H1 (cell line): ENCODE measurements at regions not wholly inside any gene's neighbourhood (a gene's known extent, or its start where the extent isn't known, plus 50 kb on each side); places are given as distances from the start of the nearest gene placed in this dataset.

Source experiments
- CTCF ChIA-PET: fragments of 300-600 bp; sonication (Branson Sonifier 250); formaldehyde crosslinking; loops from one replicate; lab custom pipeline; 2021; ENCODE audit not compliant: partially characterized antibody; lab: Charles Lee
- POLR2A ChIA-PET: fragments of 300-600 bp; sonication (Branson Sonifier 250); formaldehyde crosslinking; loops from one replicate; lab custom pipeline; 2021; ENCODE audit warnings: inconsistent platforms; ENCODE audit not compliant: partially characterized antibody; lab: Charles Lee
- DNase-seq, 2 experiments: peaks; one replicate each; pipeline versions ENCODE4 v3.0.0 to v3.0.0-alpha.2; 2010 to 2022; ENCODE audit warnings: low spot score in 2 of 2, low read depth in 1 of 2, mixed read lengths in 1 of 2
- FAIRE-seq: peaks from 2 replicates; lab custom pipeline; 2011; peaks lifted over from hg19 to GRCh38; lab: Jason Lieb, UNC
- H2AFZ ChIP-seq: 2 replicates; pipeline ENCODE4 v1.8.1; 2012; ENCODE audit warnings: low read length, inconsistent platforms
- H2AK5ac ChIP-seq: 2 replicates; pipeline ENCODE4 v1.6.1; 2013; ENCODE audit warnings: low read depth, low read length
- H2BK120ac ChIP-seq: replicated peaks from 2 replicates; pipeline ENCODE3; 2013; ENCODE audit warnings: low read depth, low read length, inconsistent platforms
- H2BK12ac ChIP-seq: 2 replicates; pipeline ENCODE4 v1.6.1; 2013; ENCODE audit warnings: low read depth, low read length
- H2BK15ac ChIP-seq: 2 replicates; pipeline ENCODE4 v1.6.1; 2013; ENCODE audit warnings: low read length
- H2BK20ac ChIP-seq: 2 replicates; pipeline ENCODE4 v1.6.1; 2013; ENCODE audit warnings: low read length
- H2BK5ac ChIP-seq: 2 replicates; pipeline ENCODE4 v1.6.1; 2013; ENCODE audit warnings: low read depth, low read length
- H3K14ac ChIP-seq: 2 replicates; pipeline ENCODE4 v1.6.1; 2013; ENCODE audit warnings: inconsistent platforms; ENCODE audit not compliant: insufficient read length
- H3K18ac ChIP-seq: 2 replicates; pipeline ENCODE4 v1.6.1; 2013; ENCODE audit warnings: low read length; ENCODE audit errors: extremely low read depth
- H3K23ac ChIP-seq: 2 replicates; pipeline ENCODE4 v1.6.1; 2013; ENCODE audit warnings: inconsistent platforms; ENCODE audit not compliant: insufficient read length
- H3K23me2 ChIP-seq: 2 replicates; pipeline ENCODE4 v1.6.1; 2013; ENCODE audit warnings: low read depth, low read length
- H3K27ac ChIP-seq: 2 replicates; pipeline ENCODE4 v1.6.1; 2011; ENCODE audit warnings: low read depth, low read length, inconsistent platforms
- H3K27me3 ChIP-seq, 4 experiments: replicated peaks in 1 of 4; 1 replicate in 1 of 4; 2 replicates in 3 of 4; pipeline versions ENCODE4 v1.6.1 to v1.8.1; 2011 to 2013; ENCODE audit warnings: low read length in 3 of 4, mild to moderate bottlenecking in 3 of 4, inconsistent platforms in 2 of 4, mixed read lengths in 2 of 4, moderate library complexity in 1 of 4; ENCODE audit not compliant: control insufficient read depth in 3 of 4, insufficient read depth in 3 of 4; ENCODE audit errors: extremely low read depth in 1 of 4
- H3K36me3 ChIP-seq, 4 experiments: 2 replicates each; pipeline versions ENCODE4 v1.6.1 to v1.8.1; 2011 to 2013; ENCODE audit warnings: mild to moderate bottlenecking in 4 of 4, low read length in 3 of 4, moderate library complexity in 2 of 4, control low read depth in 1 of 4, inconsistent platforms in 1 of 4; ENCODE audit not compliant: insufficient read depth in 4 of 4, control insufficient read depth in 2 of 4
- H3K4ac ChIP-seq: replicated peaks from 2 replicates; pipeline ENCODE3; 2013; ENCODE audit warnings: low read length, low read depth, mixed read lengths, inconsistent platforms; ENCODE audit not compliant: insufficient read length
- H3K4me1 ChIP-seq, 4 experiments: replicated peaks in 1 of 4; 1 replicate in 1 of 4; 2 replicates in 3 of 4; pipeline versions ENCODE4 v1.6.1 to v1.8.1; 2011 to 2013; ENCODE audit warnings: low read length in 3 of 4, inconsistent platforms in 2 of 4, mixed read lengths in 1 of 4; ENCODE audit not compliant: insufficient read depth in 4 of 4, control insufficient read depth in 3 of 4
- H3K4me2 ChIP-seq, 2 experiments: 2 replicates each; pipeline versions ENCODE4 v1.6.1 to v1.8.1; 2011 to 2013; ENCODE audit warnings: low read depth in 2 of 2, low read length in 2 of 2, control low read depth in 1 of 2, inconsistent platforms in 1 of 2, mild to moderate bottlenecking in 1 of 2; ENCODE audit not compliant: insufficient read depth in 1 of 2
- H3K4me3 ChIP-seq, 4 experiments: fragments of 200-600, 300-600 bp in 1 of 4; sonication (generic), shearing (Covaris generic), sonication (Bioruptor Twin) in 1 of 4; 2 replicates each; pipeline versions ENCODE4 v1.5.1 to v1.8.1; 2011 to 2016; ENCODE audit warnings: low read length in 4 of 4, low read depth in 3 of 4, control low read depth in 2 of 4, inconsistent platforms in 2 of 4, mild to moderate bottlenecking in 2 of 4, mixed read lengths in 1 of 4, moderate library complexity in 1 of 4; ENCODE audit not compliant: insufficient read depth in 2 of 4; ENCODE audit errors: extremely low read depth in 1 of 4
- H3K56ac ChIP-seq: replicated peaks from 2 replicates; pipeline ENCODE3; 2013; ENCODE audit warnings: low read depth, mild to moderate bottlenecking, mixed read lengths, low read length, inconsistent platforms; ENCODE audit not compliant: insufficient read length
- H3K79me1 ChIP-seq: 2 replicates; pipeline ENCODE4 v1.6.1; 2013; ENCODE audit warnings: low read depth, low read length, control low read depth
- H3K79me2 ChIP-seq, 2 experiments: 2 replicates each; pipeline versions ENCODE4 v1.6.1 to v1.8.1; 2012 to 2013; ENCODE audit warnings: low read length in 2 of 2, mild to moderate bottlenecking in 2 of 2, inconsistent platforms in 1 of 2; ENCODE audit not compliant: insufficient read depth in 2 of 2, control insufficient read depth in 1 of 2
- H3K9ac ChIP-seq, 4 experiments: replicated peaks in 1 of 4; 1 replicate in 1 of 4; 2 replicates in 3 of 4; pipeline versions ENCODE4 v1.6.1 to v1.8.1; 2011 to 2013; ENCODE audit warnings: low read depth in 3 of 4, low read length in 3 of 4, control low read depth in 2 of 4, mild to moderate bottlenecking in 2 of 4, moderate library complexity in 2 of 4, inconsistent platforms in 1 of 4; ENCODE audit errors: extremely low read depth in 1 of 4
- H3K9me3 ChIP-seq, 2 experiments: 2 replicates each; pipeline versions ENCODE4 v1.6.1 to v1.8.1; 2012 to 2013; ENCODE audit warnings: mild to moderate bottlenecking in 2 of 2, moderate library complexity in 2 of 2, control low read depth in 1 of 2, inconsistent platforms in 1 of 2, low read depth in 1 of 2, low read length in 1 of 2, mixed read lengths in 1 of 2; ENCODE audit not compliant: insufficient read depth in 2 of 2
- H4K20me1 ChIP-seq, 2 experiments: replicated peaks in 1 of 2; 2 replicates each; pipeline versions ENCODE3 to v1.8.1; 2011 to 2013; ENCODE audit warnings: inconsistent platforms in 2 of 2, low read length in 2 of 2, mild to moderate bottlenecking in 1 of 2; ENCODE audit not compliant: insufficient read depth in 2 of 2, control insufficient read depth in 1 of 2
- H4K5ac ChIP-seq: 2 replicates; pipeline ENCODE4 v1.6.1; 2013; ENCODE audit warnings: low read length, low read depth, mixed read lengths, inconsistent platforms; ENCODE audit not compliant: insufficient read length
- H4K8ac ChIP-seq: 2 replicates; pipeline ENCODE4 v1.8.0; 2013; ENCODE audit warnings: mild to moderate bottlenecking, moderate library complexity, low read length, inconsistent platforms; ENCODE audit not compliant: insufficient read depth; ENCODE audit errors: extremely low read depth
- H4K91ac ChIP-seq: replicated peaks from 2 replicates; pipeline ENCODE3; 2013; ENCODE audit warnings: low read length, mixed read lengths, inconsistent platforms; ENCODE audit not compliant: insufficient read length
- CEBPB ChIP-seq: IDR thresholded peaks from 2 replicates; pipeline ENCODE4 v1.6.1; 2012; ENCODE audit warnings: low read depth, low read length
- NRF1 ChIP-seq: IDR thresholded peaks from 2 replicates; pipeline ENCODE4 v1.6.1; 2011; ENCODE audit warnings: mild to moderate bottlenecking, low read depth, low read length, improper control_type of control experiment
- SIRT6 ChIP-seq: IDR thresholded peaks from one replicate; pipeline ENCODE4 v1.7.1; 2012; ENCODE audit warnings: low read length, inconsistent platforms
- SP1 ChIP-seq: IDR thresholded peaks from 2 replicates; pipeline ENCODE4 v1.6.1; 2011; ENCODE audit warnings: low read depth, low read length
- TAF1 ChIP-seq: IDR thresholded peaks from 2 replicates; pipeline ENCODE4 v1.6.1; 2011; ENCODE audit warnings: mild to moderate bottlenecking, low read depth, low read length
- WGBS, 2 experiments: shearing (Covaris generic) in 1 of 2; methylation state at CpG; one replicate each; pipeline versions ENCODE4 v1.1.6 to v1.1.7; 2013 to 2015; ENCODE audit warnings: low lambda C conversion rate in 2 of 2, mixed read lengths in 2 of 2, inconsistent platforms in 1 of 2, low coverage in 1 of 2, missing lambda C conversion rate in 1 of 2; ENCODE audit not compliant: insufficient replicate concordance in 2 of 2, insufficient coverage in 1 of 2, insufficient read length in 1 of 2; ENCODE audit errors: extremely low coverage in 1 of 2, missing lambda C conversion rate in 1 of 2; 5-methylcytosine and 5-hydroxymethylcytosine counted together
- TF ChIP-seq, protein P1 (sequence below): IDR thresholded peaks from 2 replicates; pipeline ENCODE4 v1.6.1; 2012; ENCODE audit warnings: low read length, inconsistent platforms
- TF ChIP-seq, protein P2 (sequence below), 3 experiments: IDR thresholded peaks; 1 replicate in 2 of 3; 2 replicates in 1 of 3; pipeline versions ENCODE4 v1.5.1 to v1.6.1; 2011; ENCODE audit warnings: low read length in 3 of 3, mild to moderate bottlenecking in 3 of 3, inconsistent platforms in 2 of 3, low read depth in 1 of 3, moderate library complexity in 1 of 3; ENCODE audit not compliant: insufficient read depth in 1 of 3; ENCODE audit errors: control extremely low read depth in 1 of 3
- TF ChIP-seq, protein P3 (sequence below): IDR thresholded peaks from 2 replicates; pipeline ENCODE4 v1.6.1; 2012; ENCODE audit warnings: inconsistent platforms

DNA sequence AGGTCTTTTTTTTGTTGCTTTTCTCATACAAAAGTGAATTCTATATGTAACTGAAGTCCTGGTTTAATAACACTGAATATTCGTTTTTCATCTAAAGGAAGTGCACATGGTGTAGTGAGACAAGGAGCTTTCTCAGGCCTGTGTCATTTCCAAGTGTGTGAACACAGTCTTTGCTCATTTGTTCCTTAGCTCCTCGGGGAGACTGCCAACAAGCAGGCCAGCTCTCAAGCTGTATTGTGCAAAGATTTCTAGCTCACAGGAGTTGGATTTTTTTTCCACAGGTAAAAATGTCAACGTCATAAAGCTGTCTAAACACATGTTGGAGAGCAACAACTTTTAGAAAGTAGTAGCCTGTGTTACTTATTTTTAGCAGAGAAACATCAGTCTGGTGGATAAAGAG is 87.8 kb upstream of the S1PR1 start:
- Histone ChIP-seq H2AK5ac (no peak overlapping the region), H3K56ac (no peak overlapping the region), H2BK12ac (no peak overlapping the region), H4K5ac (no peak overlapping the region), H3K27ac (no peak overlapping the region), H2BK20ac (no peak overlapping the region), H4K91ac (no peak overlapping the region), H3K79me1 (no peaks in the 10 kb centered on the region), H2BK5ac (no peak overlapping the region), H2BK120ac (no peak overlapping the region), H3K4me2 (no peak overlapping the region), H3K4ac (no peak overlapping the region), H3K23me2 (no peaks in the 10 kb centered on the region), H3K4me1 (no peaks in the 10 kb centered on the region), H3K23ac (no peak overlapping the region), H3K4me3 (no peak overlapping the region), H4K8ac (no peak overlapping the region), H3K79me2 (no peaks in the 10 kb centered on the region), H3K14ac (no peak overlapping the region), H3K9me3 (no peaks in the 10 kb centered on the region), H3K36me3 (no peaks in the 10 kb centered on the region), H3K9ac (no peak overlapping the region), H3K18ac (no peak overlapping the region), H2AFZ (no peak overlapping the region), H3K27me3 (no peaks in the 10 kb centered on the region), H4K20me1 (no peaks in the 10 kb centered on the region), H2BK15ac (no peak overlapping the region)
- CTCF ChIA-PET: no interaction called here
- DNase-seq (no peak), FAIRE-seq (no peak)
- TF ChIP-seq TAF1 (no peak), SP1 (no peak), NRF1 (no peak), CEBPB (no peak), SIRT6 (no peak)
- TF ChIP-seq, protein P1, sequence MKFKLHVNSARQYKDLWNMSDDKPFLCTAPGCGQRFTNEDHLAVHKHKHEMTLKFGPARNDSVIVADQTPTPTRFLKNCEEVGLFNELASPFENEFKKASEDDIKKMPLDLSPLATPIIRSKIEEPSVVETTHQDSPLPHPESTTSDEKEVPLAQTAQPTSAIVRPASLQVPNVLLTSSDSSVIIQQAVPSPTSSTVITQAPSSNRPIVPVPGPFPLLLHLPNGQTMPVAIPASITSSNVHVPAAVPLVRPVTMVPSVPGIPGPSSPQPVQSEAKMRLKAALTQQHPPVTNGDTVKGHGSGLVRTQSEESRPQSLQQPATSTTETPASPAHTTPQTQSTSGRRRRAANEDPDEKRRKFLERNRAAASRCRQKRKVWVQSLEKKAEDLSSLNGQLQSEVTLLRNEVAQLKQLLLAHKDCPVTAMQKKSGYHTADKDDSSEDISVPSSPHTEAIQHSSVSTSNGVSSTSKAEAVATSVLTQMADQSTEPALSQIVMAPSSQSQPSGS: no peak
- TF ChIP-seq, protein P2, sequence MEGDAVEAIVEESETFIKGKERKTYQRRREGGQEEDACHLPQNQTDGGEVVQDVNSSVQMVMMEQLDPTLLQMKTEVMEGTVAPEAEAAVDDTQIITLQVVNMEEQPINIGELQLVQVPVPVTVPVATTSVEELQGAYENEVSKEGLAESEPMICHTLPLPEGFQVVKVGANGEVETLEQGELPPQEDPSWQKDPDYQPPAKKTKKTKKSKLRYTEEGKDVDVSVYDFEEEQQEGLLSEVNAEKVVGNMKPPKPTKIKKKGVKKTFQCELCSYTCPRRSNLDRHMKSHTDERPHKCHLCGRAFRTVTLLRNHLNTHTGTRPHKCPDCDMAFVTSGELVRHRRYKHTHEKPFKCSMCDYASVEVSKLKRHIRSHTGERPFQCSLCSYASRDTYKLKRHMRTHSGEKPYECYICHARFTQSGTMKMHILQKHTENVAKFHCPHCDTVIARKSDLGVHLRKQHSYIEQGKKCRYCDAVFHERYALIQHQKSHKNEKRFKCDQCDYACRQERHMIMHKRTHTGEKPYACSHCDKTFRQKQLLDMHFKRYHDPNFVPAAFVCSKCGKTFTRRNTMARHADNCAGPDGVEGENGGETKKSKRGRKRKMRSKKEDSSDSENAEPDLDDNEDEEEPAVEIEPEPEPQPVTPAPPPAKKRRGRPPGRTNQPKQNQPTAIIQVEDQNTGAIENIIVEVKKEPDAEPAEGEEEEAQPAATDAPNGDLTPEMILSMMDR (IDR thresholded peaks at IDR 0.05; ENCODE audit: control extremely low read depth in 1 of 3, insufficient read depth in 1 of 3, low read depth in 1 of 3, low read length in 3 of 3): no peak
- TF ChIP-seq, protein P3, sequence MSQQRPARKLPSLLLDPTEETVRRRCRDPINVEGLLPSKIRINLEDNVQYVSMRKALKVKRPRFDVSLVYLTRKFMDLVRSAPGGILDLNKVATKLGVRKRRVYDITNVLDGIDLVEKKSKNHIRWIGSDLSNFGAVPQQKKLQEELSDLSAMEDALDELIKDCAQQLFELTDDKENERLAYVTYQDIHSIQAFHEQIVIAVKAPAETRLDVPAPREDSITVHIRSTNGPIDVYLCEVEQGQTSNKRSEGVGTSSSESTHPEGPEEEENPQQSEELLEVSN: no peak
- POLR2A ChIA-PET: no interaction called here
- 76% methylated on average over 3 of the region's 3 CpGs; no CpG with 5 or more reads in 1 of the 2 experiments for WGBS, 2 experiments
